SIG-M5 treated with dmso at 0.1 percent for 504 hours (cell line): ENCODE measurements at regions not wholly inside any gene's neighbourhood (a gene's known extent, or its start where the extent isn't known, plus 50 kb on each side); places are given as distances from the start of the nearest gene placed in this dataset.

Experiments used
- DNase-seq: peaks from one replicate; lab custom pipeline; 2025; ENCODE audit not compliant: unreplicated experiment; lab: John Stamatoyannopoulos, UW

DNA sequence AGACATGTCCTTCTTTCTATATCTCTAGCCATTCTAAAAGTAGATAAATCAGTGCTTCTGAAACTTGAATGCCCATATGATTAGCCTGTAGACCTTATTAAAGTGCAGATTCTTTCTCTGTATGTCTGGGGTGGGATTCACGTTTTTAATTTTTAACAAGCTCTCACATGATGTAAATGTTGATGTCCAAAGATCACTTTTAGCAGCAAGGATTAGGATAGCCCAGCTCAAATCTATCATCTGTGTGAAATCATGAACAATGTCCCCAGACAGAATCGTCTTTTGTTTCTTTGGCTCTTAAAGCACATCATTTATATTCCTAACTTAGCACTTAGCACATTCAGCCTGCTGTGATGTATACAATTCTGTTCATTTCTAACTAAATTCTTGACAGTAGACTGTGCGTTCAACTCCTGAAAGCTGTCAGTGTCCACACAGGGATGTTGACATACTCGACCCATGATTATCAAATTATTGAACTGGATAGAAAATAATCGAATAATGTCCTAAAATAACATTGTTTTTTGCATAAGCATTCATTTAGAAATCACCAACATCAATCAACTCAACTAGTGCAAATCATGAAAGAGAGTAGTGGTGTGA lies 102.1 kb upstream of the MLIP start:
- DNase-seq: no peak

DNA sequence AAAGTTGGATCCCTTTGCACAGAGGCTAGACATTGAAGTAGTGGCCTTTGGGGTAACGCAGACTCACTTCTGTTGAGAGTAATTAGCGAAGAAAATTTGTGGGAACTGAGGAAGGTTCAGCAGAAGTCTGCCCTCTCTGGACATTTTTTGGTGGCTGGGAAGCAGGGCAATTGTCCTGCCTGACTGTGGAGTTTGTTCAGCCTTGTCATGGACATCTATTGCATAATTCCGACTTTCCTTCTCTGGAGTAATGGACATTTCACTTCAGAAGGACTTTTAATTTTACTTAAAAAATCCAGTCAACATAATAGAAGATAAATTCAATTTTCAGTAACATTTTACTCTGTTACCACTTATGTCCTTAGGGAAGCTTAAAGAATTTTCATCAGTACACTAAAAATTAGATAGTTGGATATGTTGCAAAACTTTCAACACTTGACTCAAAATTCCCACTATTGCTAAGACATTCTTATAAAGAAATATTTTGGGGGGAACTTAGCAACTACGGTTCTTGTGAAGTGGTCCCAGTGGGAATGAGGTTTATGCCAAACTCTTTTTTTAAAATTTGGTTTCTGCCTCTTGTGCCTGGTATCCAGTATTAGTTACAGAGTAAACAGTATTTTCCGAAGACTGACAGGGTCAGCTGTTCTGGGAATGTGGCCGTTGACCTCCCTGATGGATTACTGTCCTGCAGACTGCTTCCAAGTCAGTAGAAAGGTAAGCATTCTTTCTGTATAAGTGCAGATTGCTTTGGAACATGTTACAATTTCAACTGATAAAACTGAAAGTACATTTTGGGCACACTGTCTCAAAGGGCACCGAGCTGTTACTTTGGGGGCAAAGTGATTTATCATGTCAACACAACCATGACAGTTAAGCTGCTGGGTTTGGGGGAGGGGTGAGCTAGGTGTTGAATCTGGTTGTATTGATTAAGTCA lies 100.6 kb upstream of the MLIP start:
- no peak for DNase-seq

DNA sequence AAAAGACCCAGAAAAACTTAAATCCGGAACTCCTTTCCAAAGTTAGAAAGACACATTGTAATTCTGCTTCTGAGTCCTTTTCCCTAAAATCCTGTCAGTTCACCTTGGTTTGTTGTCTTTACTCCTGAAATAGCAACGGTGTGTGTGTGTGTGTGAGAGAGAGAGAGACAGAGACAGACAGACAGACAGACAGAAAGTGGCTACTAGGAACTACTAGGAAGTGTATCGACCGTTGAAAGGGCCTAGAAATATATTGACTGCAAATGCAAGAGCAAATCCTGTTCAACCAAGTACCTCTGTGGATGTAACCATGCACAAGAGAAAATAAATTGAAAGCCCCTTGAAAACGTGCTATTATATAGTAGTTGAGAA lies 100.0 kb upstream of the MLIP start:
- DNase-seq: no peak

DNA sequence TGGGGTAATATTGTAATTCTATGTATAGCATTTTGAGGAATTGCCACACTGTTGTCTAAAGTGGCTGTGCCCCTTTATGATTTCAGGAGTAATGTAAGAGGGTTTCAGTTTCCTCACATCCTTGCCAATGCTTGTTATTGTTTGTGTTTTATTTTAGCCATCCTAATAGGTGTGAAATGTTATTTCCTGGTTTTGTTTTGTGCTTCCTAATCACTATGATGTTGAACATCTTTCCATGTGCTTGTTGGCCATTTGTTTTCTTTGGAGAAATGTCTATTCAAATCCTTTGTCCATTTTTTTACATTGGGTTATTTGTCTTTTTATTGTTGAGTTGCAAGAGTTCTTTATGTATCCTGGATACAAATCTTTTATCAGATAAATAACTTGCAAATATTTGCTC lies 97.3 kb upstream of the MLIP start:
- DNase-seq: no peak

DNA sequence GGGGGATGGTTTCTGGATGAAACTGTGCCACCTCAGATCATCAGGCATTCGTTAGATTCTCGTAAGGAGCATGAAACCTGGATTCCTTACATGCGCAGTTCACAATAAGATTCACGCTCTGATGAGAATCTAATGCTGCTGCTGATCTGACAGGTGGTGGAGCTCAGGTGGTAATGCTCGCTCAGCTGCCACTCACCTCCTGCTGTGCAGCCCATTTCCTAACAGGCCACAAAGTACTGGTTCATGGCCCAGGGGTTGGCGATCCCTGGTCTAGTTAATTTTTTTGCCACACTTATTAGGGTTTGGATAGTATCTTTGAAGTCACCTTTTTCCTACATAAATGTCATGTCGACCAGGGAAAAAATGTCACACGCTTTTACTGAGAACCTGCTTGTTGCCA lies 96.8 kb upstream of the MLIP start:
- DNase-seq: no peak

DNA sequence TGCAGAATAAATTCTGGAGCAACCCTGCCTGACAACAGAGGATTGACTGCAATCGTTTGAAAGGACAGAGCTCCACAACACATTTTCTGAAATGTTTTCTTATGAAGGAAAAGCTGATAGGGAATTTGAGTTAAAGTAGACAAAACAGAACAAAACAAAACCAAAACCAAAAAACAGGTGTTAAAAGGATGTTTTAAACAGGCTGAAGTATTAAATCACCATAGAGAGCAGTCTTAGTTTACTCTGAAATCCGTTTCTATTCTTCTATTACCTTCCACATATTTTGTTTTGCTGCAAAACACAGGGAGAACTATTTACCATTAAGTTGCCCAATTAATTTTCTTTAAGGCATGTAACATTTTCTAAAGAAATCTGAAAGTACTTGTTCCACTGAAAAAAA lies 93.4 kb upstream of the MLIP start:
- no peak for DNase-seq

DNA sequence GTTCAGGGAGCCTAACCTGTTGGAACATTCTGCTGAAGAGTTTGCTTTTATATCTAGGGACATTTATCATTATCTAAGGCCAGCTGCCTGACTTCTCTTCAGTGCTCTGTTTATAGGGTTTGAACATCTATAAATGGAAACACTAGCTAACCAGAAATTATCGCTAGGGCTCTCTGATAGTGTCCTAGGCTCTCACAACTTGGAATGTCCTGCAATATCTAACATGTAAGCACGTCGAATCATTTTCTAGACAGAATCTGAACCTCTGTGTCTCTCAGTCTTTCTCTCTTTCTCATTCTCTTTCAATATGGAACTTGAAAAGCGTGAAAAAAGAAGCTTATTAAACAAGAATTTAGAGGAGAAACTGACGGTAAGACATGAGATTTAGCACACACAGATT lies 92.5 kb upstream of the MLIP start:
- no peak for DNase-seq

DNA sequence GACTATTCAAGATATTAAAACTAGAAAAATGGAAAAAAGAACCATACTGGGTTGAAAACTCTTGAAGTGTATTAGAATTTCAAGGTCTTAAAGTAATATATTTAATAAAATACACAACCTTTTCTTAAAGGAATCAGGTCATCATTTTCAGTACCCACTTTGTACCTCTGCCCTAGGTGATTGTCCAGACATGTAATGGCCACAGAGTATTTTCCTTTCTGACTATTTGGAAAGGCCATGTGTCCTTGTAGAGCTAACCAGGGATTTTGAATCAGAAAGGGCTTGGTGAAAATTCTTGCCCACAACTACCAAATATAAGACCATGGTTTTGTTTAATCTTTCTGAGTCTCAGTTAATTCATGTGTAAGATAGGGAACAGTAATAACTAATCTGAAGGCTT lies 91.4 kb upstream of the MLIP start:
- DNase-seq: no peak

DNA sequence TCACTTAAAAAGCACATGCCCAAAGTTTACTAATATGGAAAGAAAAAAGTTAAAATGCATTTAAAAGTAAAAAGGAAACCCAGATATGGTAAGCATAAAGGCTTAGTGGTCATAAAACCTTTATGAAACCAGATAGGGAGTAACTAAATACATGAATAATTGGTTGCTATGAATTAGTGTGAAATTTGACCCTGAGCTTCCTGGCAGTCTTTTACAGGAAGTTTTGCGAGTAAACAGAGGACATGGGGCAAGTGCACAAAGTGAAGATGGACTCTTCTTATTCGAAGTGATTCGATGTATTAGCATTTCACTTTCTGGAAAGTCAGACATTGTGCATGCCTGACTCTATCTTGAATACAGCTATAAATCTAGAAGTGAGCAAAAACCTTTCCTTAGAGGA lies 90.9 kb upstream of the MLIP start:
- no peak for DNase-seq

DNA sequence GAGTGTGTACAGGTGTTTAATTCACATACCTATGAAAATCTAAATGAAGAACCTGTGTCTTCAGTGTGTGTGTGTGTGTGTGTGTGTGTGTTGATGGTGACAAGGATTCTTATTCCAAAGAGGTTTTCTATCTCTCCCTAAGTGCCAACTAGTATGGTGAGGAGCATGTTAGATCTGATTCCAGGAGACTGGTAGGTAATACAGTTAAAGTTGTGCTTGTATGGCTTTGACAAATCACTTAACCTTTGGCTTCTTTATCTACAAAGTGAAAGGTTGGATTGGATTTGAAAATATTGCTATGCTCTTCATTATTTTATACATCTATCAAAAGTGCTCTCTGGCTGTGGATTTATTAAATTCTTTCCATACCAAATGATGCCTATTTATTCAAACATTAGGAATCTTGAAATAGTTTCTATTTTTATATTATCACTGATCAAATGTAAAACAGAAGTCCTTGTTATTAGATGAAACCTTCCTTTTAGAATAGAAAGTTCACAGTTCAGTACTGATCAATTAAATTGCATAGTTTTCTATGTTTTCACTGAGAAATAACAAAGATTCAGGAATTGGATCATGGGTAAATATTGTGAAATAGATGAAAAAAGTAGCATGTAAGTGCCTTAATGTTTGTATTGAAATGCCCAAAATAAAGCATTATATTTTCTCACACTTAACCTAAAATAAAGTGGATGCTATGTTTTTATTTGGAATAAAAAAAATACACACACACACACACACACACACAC lies 84.4 kb upstream of the MLIP start:
- no peak for DNase-seq

DNA sequence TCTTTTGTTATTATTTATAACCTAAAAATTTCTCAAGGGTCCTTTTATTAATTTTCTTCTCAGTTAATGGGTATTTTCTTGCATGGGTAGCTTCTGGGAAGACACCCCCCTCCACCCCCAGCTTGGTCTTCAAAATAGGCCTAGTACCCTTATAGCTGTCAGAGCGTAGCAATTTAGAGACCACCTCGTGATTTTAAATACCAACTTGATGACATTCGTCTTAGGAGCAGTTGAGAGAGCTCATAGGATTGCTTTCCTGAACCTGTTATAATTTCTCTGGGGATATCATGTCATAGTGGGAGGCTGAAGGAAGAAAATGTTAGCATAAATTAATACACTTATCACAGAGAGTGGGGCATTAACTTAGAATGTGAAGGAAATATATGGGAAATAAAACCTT lies 83.1 kb upstream of the MLIP start:
- DNase-seq: no peak

DNA sequence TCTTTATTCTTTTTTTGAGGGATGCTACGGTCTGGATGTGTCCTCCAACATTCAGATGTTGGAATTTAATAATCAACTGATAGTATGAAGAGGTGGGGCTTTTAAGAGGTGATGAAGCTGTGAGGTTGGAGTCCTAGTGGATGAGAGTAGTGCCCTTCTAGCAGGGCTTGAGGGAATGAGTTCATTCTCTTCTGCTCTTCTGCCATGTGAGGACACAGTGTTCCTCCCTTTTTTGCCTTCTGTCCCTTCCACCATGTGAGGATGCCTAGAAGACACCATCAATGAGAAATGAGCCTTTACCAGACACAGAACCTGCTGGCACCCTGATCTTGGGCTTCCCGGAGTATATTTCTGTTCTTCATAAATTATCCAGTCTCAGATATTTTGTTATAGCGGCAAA lies 82.1 kb upstream of the MLIP start:
- DNase-seq: no peak

DNA sequence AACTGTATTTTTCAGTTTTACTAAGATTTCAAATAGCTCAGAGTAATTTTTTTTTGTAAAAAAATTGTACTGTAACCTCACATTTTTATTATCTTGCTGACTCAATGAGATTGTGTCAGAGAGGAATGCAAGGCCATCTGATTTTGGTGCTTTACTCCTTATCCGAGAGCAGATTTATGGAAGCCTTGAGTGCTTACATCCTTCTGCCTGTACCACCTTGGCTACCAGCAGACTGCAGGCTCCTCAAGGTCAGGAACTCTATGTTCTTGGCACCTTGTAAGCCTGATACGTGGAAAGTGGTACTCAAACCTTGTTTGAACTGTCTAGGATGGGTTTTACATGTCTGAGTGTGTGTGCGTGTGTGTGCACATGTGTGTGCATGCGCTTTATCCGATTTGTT lies 80.1 kb upstream of the MLIP start:
- DNase-seq: no peak

DNA sequence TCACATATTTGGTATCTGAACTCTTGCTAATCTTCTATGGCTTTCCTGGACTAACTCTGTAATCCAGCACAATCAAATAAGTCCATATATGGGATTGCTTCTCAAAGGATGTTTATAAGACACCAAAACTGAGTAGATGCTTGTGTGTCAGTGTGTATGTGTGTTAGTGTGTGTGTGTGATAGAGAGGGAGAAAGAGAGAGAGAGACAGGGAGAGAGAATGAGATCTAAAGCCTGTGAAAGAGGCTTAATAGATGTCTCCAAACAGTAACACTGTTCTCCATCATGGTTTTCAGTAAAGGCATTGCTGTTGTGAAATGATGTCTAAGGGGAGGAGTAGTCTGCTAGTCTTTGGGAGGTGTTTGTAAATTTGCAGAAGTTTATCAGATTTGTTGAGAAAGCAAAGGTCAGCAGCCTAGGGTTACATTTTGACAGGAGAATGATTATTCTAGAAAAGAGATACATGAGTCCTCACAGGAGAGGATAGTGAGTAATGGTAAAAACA lies 73.9 kb upstream of the MLIP start:
- DNase-seq: no peak

DNA sequence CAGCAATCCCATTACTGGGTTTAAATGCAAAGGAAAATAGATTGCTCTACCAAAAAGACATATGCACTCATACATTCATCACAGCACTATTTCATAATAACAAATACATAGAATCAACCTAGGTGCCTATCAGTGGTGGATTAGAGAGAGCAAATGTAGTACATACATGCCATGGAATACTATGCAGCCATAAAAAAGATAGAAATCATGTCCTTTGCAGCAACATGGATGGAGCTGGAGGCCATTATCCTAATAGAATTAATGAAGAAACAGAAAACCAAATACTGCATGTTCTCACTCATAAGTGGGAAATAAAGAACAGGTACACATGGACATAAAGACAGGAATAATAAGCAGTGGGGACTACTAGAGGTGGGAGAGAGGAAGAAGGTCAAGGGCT lies 70.7 kb upstream of the MLIP start:
- no peak for DNase-seq

DNA sequence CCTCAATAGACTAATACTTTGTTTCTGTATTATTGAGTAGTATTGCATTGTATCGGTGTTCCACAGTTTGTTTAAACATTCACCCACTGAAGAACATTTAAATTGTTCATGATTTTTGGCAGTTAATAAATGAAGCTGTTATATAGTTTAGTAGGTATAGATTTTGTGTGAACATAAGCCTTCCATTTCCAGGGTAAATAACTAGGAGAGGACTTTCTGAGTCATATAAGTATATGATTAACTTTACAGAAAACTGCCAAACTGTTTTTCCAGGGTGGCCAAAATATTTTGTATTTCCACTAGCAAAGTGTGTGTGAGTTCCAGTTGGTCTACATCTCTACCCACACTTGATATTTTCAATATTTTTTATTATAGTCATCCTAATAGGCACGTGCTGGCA lies 70.0 kb upstream of the MLIP start:
- DNase-seq: no peak

DNA sequence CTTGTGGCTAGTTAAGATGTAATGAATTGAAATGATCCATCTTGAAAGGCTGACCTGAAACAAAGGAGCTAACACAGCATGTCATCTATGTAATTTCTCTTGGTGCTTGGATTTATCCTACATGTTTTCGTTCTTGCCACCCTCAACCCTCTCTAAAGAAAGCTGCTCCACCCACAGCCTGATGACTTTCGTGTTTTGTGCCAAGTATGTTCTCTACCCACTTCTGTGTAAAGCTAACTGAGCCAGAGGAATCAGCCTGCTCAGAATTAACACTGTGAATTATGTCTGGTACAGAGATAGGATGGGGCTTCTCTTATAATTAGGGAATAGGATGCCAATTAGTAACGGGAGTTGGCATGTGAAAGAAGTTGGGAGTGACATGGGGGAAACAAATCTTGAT lies 67.9 kb upstream of the MLIP start:
- no peak for DNase-seq

DNA sequence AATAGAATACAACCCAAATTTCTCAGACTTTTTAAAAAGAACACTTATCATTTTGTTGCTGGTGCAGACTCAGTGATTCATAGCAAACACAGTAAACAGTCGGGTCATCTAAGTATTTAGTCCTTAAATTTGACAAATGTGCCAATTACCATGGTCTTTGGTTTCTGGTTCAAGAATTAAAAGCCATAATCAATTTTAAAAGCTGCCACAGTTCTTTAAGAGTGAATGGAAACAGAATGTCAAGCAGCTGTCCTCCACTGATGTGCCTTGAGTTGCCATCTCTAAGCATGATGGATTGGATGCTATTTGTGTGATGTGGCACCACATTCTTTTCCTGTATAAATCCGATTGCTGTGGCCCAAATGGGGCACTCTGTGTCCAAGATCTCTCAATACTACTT lies 67.2 kb upstream of the MLIP start:
- DNase-seq: no peak

DNA sequence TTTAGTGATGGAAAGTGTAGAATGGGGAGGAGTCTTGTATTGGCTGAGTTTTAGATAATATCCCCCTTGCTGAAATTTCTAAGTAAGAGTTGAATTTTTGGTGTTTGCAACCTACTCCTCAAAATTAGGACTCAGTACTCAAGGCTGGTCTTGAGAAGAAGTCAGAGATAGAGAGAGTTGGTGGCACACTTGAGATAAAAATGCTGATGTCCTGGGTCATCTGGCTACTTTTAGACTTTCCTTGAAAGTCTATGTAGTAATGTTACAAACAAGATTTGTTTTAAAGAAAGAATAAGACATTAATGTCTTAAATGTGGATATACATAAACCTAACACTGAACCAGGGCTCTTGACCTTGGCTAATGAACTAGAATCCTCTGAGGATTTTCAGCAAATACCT lies 62.5 kb upstream of the MLIP start:
- no peak for DNase-seq

DNA sequence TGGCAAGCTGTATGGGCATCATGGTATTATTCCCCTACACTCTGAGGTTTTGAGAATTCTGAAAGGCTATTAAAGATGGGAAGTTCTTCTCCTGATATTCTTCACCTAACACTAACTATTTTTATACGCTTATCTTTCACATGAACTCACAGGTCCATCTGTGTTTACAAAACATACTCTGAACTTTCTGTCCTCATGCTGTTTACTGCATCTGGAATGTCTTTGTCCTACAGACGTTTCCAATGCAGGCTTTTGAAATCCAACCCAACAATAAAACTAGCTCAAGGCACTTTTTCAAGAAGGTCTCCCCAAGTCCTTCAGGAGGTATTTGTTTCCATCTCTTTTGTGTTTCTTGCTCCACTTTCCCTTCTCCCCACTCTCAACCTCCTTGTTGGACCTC lies 60.5 kb upstream of the MLIP start:
- no peak for DNase-seq

DNA sequence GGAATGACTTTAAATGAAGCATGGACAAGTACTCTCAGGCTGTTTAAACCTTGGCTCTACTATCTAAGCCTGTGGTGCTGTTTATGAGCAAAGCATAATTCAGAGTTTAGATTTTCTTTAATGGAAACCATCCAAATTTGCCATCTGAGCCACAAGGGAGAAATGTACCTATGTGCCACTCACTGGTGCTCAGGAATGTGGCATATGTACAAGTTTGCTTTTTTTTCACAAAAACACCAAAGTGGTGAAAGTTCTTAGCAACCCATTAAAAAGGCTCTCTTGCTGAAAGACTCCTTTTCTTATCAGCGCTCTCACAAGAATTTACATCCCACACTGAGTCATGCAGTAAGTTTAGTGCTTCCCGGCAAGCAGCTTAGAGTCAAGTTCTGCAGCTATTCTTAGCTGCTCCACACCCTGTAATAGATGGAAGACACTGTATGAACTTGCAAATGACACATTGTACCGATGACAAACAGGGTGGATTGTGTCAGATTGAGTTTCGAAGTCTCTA lies 57.3 kb upstream of the MLIP start:
- DNase-seq: no peak

DNA sequence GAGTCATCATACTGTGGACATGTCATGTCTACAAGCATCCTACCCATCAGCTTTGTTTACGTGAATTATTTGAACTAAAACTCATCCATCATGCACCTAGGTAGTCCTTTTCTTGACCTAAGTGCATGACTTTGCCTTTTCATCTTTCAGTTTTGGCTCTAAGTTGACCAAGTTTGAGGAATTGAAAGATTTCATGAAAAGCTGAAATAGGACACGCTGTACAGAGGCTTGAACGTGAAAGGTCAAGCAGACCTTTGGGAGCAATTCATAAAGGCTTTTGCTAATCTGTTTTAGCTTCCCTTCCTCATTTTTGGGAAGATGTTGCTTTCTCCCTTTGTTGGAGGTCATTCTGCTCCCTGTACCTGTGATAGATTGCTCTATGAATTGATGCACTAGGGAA lies 55.1 kb upstream of the MLIP start:
- no peak for DNase-seq
